Transverse colon (tissue), 4 donors: ENCODE measurements at regions not wholly inside any gene's neighbourhood (a gene's known extent, or its start where the extent isn't known, plus 50 kb on each side); places are given as distances from the start of the nearest gene placed in this dataset.
"Not testable (repeated sequence)": the region's sequence is repeated elsewhere in the genome, so short reads cannot be mapped to it uniquely, and the experiment has no call there.

ENCODE experiments used
- DNase-seq: peaks from one replicate; pipeline ENCODE4 v3.0.0-alpha.2; 2019
- H3K27ac ChIP-seq, 4 donors: fragments of 200-600 bp; sonication (generic); 2 replicates each; pipeline ENCODE4 v1.5.1; 2016 to 2018; ENCODE audit warnings: inconsistent platforms in 4 of 4
- H3K27me3 ChIP-seq: fragments of 200-600 bp; sonication (generic); 2 replicates; pipeline ENCODE4 v1.5.1; 2017; ENCODE audit warnings: inconsistent platforms
- H3K36me3 ChIP-seq, 4 donors: fragments of 200-600 bp; sonication (generic); 2 replicates each; pipeline ENCODE4 v1.5.1; 2017 to 2019; ENCODE audit warnings: inconsistent platforms in 4 of 4
- H3K4me1 ChIP-seq, 4 donors: fragments of 200-600 bp; sonication (generic); 2 replicates each; pipeline ENCODE4 v1.5.1; 2017 to 2020; ENCODE audit warnings: inconsistent platforms in 4 of 4
- H3K4me3 ChIP-seq, 4 donors: fragments of 200-600 bp; sonication (generic); 1 replicate in 1 of 4; 2 replicates in 3 of 4; pipeline versions ENCODE4 v1.5.1 to v1.6.1; 2017 to 2019; ENCODE audit warnings: inconsistent platforms in 4 of 4
- H3K9me3 ChIP-seq, 2 donors: fragments of 200-600 bp; sonication (generic); 2 replicates each; pipeline ENCODE4 v1.5.1; 2017 to 2019; ENCODE audit warnings: inconsistent platforms in 2 of 2
- EP300 ChIP-seq: sonication (generic); formaldehyde crosslinking; IDR thresholded peaks from one replicate; pipeline ENCODE4 v1.6.1; 2017; ENCODE audit warnings: antibody characterized with exemption, low read depth
- POLR2A ChIP-seq: fragments of 450-650 bp; IDR thresholded peaks from one replicate; pipeline ENCODE4 v1.6.1; 2016; ENCODE audit warnings: antibody characterized with exemption, mild to moderate bottlenecking, moderate library complexity
- POLR2AphosphoS5 ChIP-seq, 3 donors: sonication (generic); formaldehyde crosslinking; IDR thresholded peaks; one replicate each; pipeline ENCODE4 v1.6.1; 2016; ENCODE audit warnings: antibody characterized with exemption in 3 of 3
- WGBS, 2 donors: methylation state at CpG; one replicate each; pipeline ENCODE4 v1.1.5; 2018; ENCODE audit warnings: low coverage in 1 of 2; 5-methylcytosine and 5-hydroxymethylcytosine counted together
- in situ Hi-C, 4 donors: fragments of 200-750 bp; cut with MboI; loops; one replicate each; pipeline versions ENCODE4 v1.15.0 to v1.15.1; 2017; ENCODE audit warnings: low sequenced_read_pairs in 3 of 4, low pct_ligation_motif_present in 1 of 4, low pct_unique_long_range_greater_than_20kb in 1 of 4
- intact Hi-C: fragments of 100-400 bp; cut with DNase I; formaldehyde crosslinking; loops from one replicate; pipeline ENCODE4 v1.15.1; 2023; ENCODE audit warnings: low total_unique reads
- TF ChIP-seq, protein P1 (sequence below), 5 experiments: fragments of 200-600 bp in 3 of 5; fragments of 450-650 bp in 2 of 5; sonication (generic) in 3 of 5; IDR thresholded peaks; 1 replicate in 2 of 5; 2 replicates in 3 of 5; pipeline ENCODE4 v1.5.1; 2016 to 2017; ENCODE audit warnings: antibody characterized with exemption in 5 of 5, inconsistent platforms in 3 of 5, mild to moderate bottlenecking in 2 of 5, moderate library complexity in 1 of 5

DNA sequence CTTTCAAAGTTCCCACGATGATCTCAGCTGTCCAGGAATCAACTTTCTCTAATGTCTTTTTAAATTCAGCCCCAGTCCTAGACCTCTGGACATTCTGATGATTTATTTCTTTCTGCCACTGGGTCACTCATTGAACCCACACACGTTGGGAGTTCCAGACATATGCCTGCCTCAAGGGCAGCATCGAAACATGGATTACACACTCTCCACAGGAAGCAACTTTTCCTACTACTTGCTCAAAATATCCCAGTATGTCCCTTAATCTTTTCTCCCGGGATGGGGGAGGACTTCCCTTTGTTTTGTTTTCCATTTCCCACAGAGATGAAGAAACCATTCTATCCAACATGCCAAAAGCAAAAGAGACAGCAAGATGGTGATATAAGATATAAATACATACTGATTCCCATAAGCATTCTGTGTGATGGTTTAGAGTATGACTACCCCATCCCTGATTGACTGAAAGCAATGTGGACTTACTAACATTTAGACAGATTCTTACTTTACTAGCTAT lies 79.8 kb upstream of the PPARGC1A start:
- intact Hi-C loops = no loop called here
- Histone ChIP-seq H3K9me3 (no peaks in the 10 kb centered on the region), H3K36me3 (no peaks in the 10 kb centered on the region), H3K4me3 (no peak overlapping the region), H3K4me1 (peaks cover 0 to 8% (median 2%) of the 10 kb centered on the region in 4 donors), H3K27ac (no peak overlapping the region), H3K27me3 (no peaks in the 10 kb centered on the region)
- 39 to 58% methylated on average over 2 to 4 of the region's 4 CpGs for WGBS, 2 donors
- in situ Hi-C loops = no loop called here
- no peak for DNase-seq
- TF ChIP-seq, protein P1, sequence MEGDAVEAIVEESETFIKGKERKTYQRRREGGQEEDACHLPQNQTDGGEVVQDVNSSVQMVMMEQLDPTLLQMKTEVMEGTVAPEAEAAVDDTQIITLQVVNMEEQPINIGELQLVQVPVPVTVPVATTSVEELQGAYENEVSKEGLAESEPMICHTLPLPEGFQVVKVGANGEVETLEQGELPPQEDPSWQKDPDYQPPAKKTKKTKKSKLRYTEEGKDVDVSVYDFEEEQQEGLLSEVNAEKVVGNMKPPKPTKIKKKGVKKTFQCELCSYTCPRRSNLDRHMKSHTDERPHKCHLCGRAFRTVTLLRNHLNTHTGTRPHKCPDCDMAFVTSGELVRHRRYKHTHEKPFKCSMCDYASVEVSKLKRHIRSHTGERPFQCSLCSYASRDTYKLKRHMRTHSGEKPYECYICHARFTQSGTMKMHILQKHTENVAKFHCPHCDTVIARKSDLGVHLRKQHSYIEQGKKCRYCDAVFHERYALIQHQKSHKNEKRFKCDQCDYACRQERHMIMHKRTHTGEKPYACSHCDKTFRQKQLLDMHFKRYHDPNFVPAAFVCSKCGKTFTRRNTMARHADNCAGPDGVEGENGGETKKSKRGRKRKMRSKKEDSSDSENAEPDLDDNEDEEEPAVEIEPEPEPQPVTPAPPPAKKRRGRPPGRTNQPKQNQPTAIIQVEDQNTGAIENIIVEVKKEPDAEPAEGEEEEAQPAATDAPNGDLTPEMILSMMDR (IDR thresholded peaks at IDR 0.05) = no peak
- TF ChIP-seq POLR2AphosphoS5 (IDR thresholded peaks at IDR 0.05) = no peak
- no peak for TF ChIP-seq EP300
- TF ChIP-seq POLR2A = no peak

DNA sequence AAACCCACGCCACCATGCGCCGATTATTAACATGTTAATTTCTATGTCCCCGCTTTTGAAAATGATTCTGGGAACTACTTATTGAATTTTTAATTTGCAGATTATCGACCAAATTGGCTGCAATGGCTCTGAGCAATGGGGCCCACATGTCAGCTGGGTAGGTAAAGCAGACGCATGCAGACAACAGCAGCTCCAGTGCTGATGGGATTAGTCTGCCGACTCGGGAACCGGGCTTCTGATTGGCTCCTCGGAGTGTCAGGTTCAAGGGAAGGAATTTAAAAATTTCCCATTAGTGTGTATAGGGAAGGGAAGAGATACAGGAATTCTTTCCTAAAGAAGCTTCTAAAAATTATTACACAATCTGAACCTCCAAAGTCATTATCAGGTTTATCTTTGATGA lies 77.4 kb upstream of the PPARGC1A start:
- 91 to 95% methylated on average over 5 to 10 of the region's 10 CpGs for WGBS, 2 donors
- Histone ChIP-seq H3K36me3 (no peaks in the 10 kb centered on the region), H3K4me3 (no peak overlapping the region), H3K4me1 (no peaks in the 10 kb centered on the region), H3K27me3 (no peaks in the 10 kb centered on the region), H3K27ac (no peak overlapping the region), H3K9me3 (no peaks in the 10 kb centered on the region)
- in situ Hi-C loops (no loop called here), intact Hi-C loops (no loop called here)
- DNase-seq = no peak
- TF ChIP-seq, protein P1 (IDR thresholded peaks at IDR 0.05) = no peak
- no peak for TF ChIP-seq POLR2AphosphoS5 (IDR thresholded peaks at IDR 0.05)
- no peak for TF ChIP-seq EP300
- TF ChIP-seq POLR2A = no peak

DNA sequence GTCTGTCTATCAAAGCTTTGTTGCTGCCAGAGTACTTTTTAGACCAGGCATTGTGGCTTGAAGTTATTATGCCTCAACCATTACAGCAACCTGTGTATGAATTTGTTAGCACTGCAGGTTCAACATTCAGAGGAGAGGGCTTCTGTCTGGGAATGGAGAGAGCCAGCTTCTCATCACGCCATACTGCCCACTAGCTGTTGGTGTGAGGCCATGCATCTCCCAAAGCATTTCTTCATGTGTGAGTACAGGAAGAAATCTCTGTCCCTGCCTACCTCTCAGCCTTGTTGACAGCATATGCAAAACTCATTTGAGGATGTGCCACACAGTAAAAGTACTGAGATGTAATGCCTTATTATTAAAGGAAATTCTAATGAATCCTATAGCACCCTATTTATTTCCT lies 76.9 kb upstream of the PPARGC1A start:
- TF ChIP-seq, protein P1 (IDR thresholded peaks at IDR 0.05) = peak in 1 of 5 experiments; percentile 8
- TF ChIP-seq POLR2A = no peak
- intact Hi-C loops = no loop called here
- no peak for DNase-seq
- in situ Hi-C loops = no loop called here
- Histone ChIP-seq H3K4me1 (no peaks in the 10 kb centered on the region), H3K36me3 (no peaks in the 10 kb centered on the region), H3K9me3 (no peaks in the 10 kb centered on the region), H3K27me3 (no peaks in the 10 kb centered on the region), H3K27ac (no peak overlapping the region), H3K4me3 (no peak overlapping the region)
- 63 to 94% methylated on average over 1 of the region's 1 CpG for WGBS, 2 donors

DNA sequence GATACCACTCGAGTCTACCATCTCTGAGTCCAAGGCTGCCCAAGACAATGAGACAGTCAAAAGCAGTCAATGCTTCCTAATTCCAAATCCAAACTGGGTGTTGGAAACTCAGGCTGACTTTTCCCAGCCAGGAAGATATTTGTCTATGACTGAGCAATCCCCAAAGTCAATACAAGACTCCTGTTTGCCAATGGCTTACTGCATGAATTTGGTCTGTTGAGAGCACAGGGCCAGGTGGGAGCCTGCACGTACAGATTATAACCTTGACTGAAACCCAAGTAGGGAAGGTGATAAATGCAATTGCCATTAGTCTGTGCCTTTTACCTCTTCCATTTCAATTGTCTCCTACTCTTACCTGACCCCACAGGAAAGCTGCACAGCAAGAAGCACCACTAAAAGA lies 72.6 kb upstream of the PPARGC1A start:
- DNase-seq = no peak
- WGBS, 2 donors = 40 to 68% methylated on average over 1 to 2 of the region's 2 CpGs
- intact Hi-C loops (no loop called here), in situ Hi-C loops (no loop called here)
- H3K36me3 ChIP-seq = no peaks in the 10 kb centered on the region
- no peaks in the 10 kb centered on the region for H3K9me3 ChIP-seq
- H3K4me3 ChIP-seq = no peak overlapping the region
- TF ChIP-seq POLR2AphosphoS5 (IDR thresholded peaks at IDR 0.05) (no peak), EP300 (no peak), POLR2A (no peak)
- TF ChIP-seq, protein P1 (IDR thresholded peaks at IDR 0.05) = no peak
- no peaks in the 10 kb centered on the region for H3K4me1 ChIP-seq
- no peaks in the 10 kb centered on the region for H3K27me3 ChIP-seq
- no peak overlapping the region for H3K27ac ChIP-seq

DNA sequence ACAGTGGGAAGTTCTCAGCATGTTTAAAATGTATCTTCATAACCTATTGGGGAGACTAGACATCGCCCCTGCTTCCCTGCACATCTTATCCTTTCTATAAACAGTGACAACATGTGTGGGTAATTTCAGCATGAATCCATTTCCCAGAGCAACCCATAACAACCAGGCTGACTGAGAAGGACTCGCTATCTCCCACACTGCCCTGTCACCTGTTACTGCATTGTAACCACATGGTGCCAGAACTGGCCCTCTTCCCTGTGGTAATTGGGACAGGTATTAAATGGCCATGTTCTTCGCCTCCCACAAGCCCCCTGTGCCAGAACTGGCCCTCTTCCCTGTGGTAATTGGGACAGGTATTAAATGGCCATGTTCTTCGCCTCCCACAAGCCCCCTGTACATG lies 71.5 kb upstream of the PPARGC1A start:
- H3K36me3 ChIP-seq, H3K4me1 ChIP-seq, H3K9me3 ChIP-seq, in situ Hi-C loops, H3K27me3 ChIP-seq, intact Hi-C loops, DNase-seq, H3K4me3 ChIP-seq, H3K27ac ChIP-seq: not testable (repeated sequence)
- 86 to 90% methylated on average over 2 to 4 of the region's 4 CpGs for WGBS, 2 donors
